ENCODE measurements at regions not wholly inside any gene's neighbourhood (a gene's known extent, or its start where the extent isn't known, plus 50 kb on each side); places are given as distances from the start of the nearest gene placed in this dataset.
"Not testable (repeated sequence)": the region's sequence is repeated elsewhere in the genome, so short reads cannot be mapped to it uniquely, and the experiment has no call there.

GRCh38 chr4:164579270-164579942 lies 174.5 kb upstream of the SMIM31 start:
- no peak for DNase-seq (ENCODE audit: low read depth in 2 of 2)

- DNase-seq (ENCODE audit: low read depth in 2 of 2), result no peak
Measured at GRCh38 chr4:164591666-164592065, 162.3 kb upstream of the SMIM31 start.

- no peak for DNase-seq (ENCODE audit: low read depth in 2 of 2)
Measured at GRCh38 chr4:164595751-164596150, 158.2 kb upstream of the SMIM31 start.

- DNase-seq (ENCODE audit: low read depth in 2 of 2), result no peak
Measured at GRCh38 chr4:164596318-164596878, 157.5 kb upstream of the SMIM31 start.

- DNase-seq (ENCODE audit: low read depth in 2 of 2), result no peak
Measured at GRCh38 chr4:164596927-164597326, 157.0 kb upstream of the SMIM31 start.

- no peak for DNase-seq (ENCODE audit: low read depth in 2 of 2)
Measured at GRCh38 chr4:164601653-164602052, 152.3 kb upstream of the SMIM31 start.

- DNase-seq (ENCODE audit: low read depth in 2 of 2), result not testable (repeated sequence)
Measured at GRCh38 chr4:164605791-164606190, 148.1 kb upstream of the SMIM31 start.

GRCh38 chr4:164606478-164606877 lies 147.5 kb upstream of the SMIM31 start:
- DNase-seq (ENCODE audit: low read depth in 2 of 2), result no peak

- no peak for DNase-seq (ENCODE audit: low read depth in 2 of 2)
Measured at GRCh38 chr4:164613256-164613655, 140.7 kb upstream of the SMIM31 start.

- no peak for DNase-seq (ENCODE audit: low read depth in 2 of 2)
Measured at GRCh38 chr4:164613792-164614191, 140.1 kb upstream of the SMIM31 start.

- no peak for DNase-seq (ENCODE audit: low read depth in 2 of 2)
Measured at GRCh38 chr4:164614329-164614728, 139.6 kb upstream of the SMIM31 start.

GRCh38 chr4:164614999-164615398 lies 138.9 kb upstream of the SMIM31 start:
- no peak for DNase-seq (ENCODE audit: low read depth in 2 of 2)

- no peak for DNase-seq (ENCODE audit: low read depth in 2 of 2)
Measured at GRCh38 chr4:164615964-164616363, 138.0 kb upstream of the SMIM31 start.

- DNase-seq (ENCODE audit: low read depth in 2 of 2), result no peak
Measured at GRCh38 chr4:164616961-164617360, 137.0 kb upstream of the SMIM31 start.

- DNase-seq (ENCODE audit: low read depth in 2 of 2), result no peak
Measured at GRCh38 chr4:164617426-164617825, 136.5 kb upstream of the SMIM31 start.

GRCh38 chr4:164617911-164618310 lies 136.0 kb upstream of the SMIM31 start:
- no peak for DNase-seq (ENCODE audit: low read depth in 2 of 2)

- DNase-seq (ENCODE audit: low read depth in 2 of 2), result no peak
Measured at GRCh38 chr4:164621886-164622521, 131.9 kb upstream of the SMIM31 start.

- DNase-seq (ENCODE audit: low read depth in 2 of 2), result no peak
Measured at GRCh38 chr4:164623099-164623498, 130.8 kb upstream of the SMIM31 start.

GRCh38 chr4:164639001-164639400 lies 114.9 kb upstream of the SMIM31 start:
- no peak for DNase-seq (ENCODE audit: low read depth in 2 of 2)

- peak in 1 of 2 experiments; percentile 9 for DNase-seq (ENCODE audit: low read depth in 2 of 2)
Measured at GRCh38 chr4:164648151-164648848, 105.6 kb upstream of the SMIM31 start.

GRCh38 chr4:164648849-164649212 lies 105.1 kb upstream of the SMIM31 start:
- no peak for DNase-seq (ENCODE audit: low read depth in 2 of 2)

GRCh38 chr4:164659765-164660164 lies 94.2 kb upstream of the SMIM31 start:
- DNase-seq (ENCODE audit: low read depth in 2 of 2), result no peak

- DNase-seq (ENCODE audit: low read depth in 2 of 2), result not testable (repeated sequence)
Measured at GRCh38 chr4:164676152-164676551, 77.8 kb upstream of the SMIM31 start.
